ENCODE measurements at regions not wholly inside any gene's neighbourhood (a gene's known extent, or its start where the extent isn't known, plus 50 kb on each side); places are given as distances from the start of the nearest gene placed in this dataset.

DNA sequence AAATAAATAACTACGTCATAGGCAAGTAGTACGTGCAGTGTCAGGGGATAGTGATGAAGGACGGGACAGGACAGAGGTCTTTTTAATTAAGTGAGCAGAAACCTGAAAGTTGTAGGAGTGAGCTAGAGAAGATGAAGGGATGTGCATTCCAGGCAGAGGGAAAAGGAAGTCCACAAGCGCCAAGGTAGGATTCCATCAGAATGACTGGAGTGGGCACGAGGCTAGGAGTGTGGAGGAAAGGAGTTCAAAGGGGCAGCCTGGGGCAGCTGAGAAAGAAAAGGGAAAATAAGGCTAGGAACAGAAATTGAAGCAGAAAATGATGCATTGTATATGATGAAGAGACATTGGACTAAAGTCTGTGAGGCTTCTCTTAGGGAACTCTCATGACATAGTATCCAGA is 192.2 kb upstream of the TLL1 start:
- no peak overlapping the region for H3K4me2 ChIP-seq (ENCODE audit: insufficient read depth, insufficient read length, low read length)
- H3K9ac ChIP-seq (ENCODE audit: extremely low read depth, insufficient read length, low read length) = no peak overlapping the region
- no peak overlapping the region for H2AFZ ChIP-seq (ENCODE audit: low read length)
- no peak overlapping the region for H2AK5ac ChIP-seq (ENCODE audit: insufficient read length, low read length)
- no peak overlapping the region for H2BK5ac ChIP-seq (ENCODE audit: insufficient read length, low read length)
- no peak overlapping the region for H4K5ac ChIP-seq (ENCODE audit: insufficient read length, low read depth, low read length)
- H3K9me3 ChIP-seq (ENCODE audit: control insufficient read depth, low read depth, low read length) = no peaks in the 10 kb centered on the region
- no peaks in the 10 kb centered on the region for H3K27me3 ChIP-seq (ENCODE audit: insufficient read depth, low read length)
- no peaks in the 10 kb centered on the region for H3K4me1 ChIP-seq (ENCODE audit: insufficient read depth, low read length)
- no peak overlapping the region for H3K4me3 Mint-ChIP-seq
- H3K27ac Mint-ChIP-seq = no peak overlapping the region
- H4K20me1 ChIP-seq (ENCODE audit: control insufficient read depth, insufficient read depth, insufficient read length) = no peaks in the 10 kb centered on the region
- H3K4me1 Mint-ChIP-seq = peaks cover 0 to 3% of the 10 kb centered on the region in 2 experiments; a peak in 1 of 4 replicates
- no peak overlapping the region for H3K14ac ChIP-seq (ENCODE audit: insufficient read depth, low read length)
- no peak overlapping the region for H2BK12ac ChIP-seq (ENCODE audit: insufficient read length, low read depth, low read length)
- no peak overlapping the region for H2BK15ac ChIP-seq (ENCODE audit: low read depth, low read length)
- H3K27me3 Mint-ChIP-seq (ENCODE audit: low read depth) = no peaks in the 10 kb centered on the region
- no peak overlapping the region for H4K8ac ChIP-seq (replicated peaks; ENCODE audit: insufficient read length, low read depth, low read length)
- no peaks in the 10 kb centered on the region for H3K36me3 Mint-ChIP-seq (ENCODE audit: insufficient read depth in 1 of 3, low read depth in 3 of 3)
- H3K56ac ChIP-seq (ENCODE audit: insufficient read length, low read depth, low read length) = no peak overlapping the region
- no peak overlapping the region for H4K91ac ChIP-seq (ENCODE audit: insufficient read length, low read depth, low read length)
- H3K27ac ChIP-seq (ENCODE audit: insufficient read length, low read depth, low read length) = no peak overlapping the region
- H3K4ac ChIP-seq (ENCODE audit: low read depth, low read length) = no peak overlapping the region
- no peak overlapping the region for H3K18ac ChIP-seq (ENCODE audit: insufficient read length, low read depth, low read length)
- no peak overlapping the region for H2BK20ac ChIP-seq (ENCODE audit: low read depth, low read length, poor library complexity, severe bottlenecking)
- no peak for DNase-seq
- no peaks in the 10 kb centered on the region for H3K23me2 ChIP-seq (ENCODE audit: insufficient read length, low read depth, low read length, poor library complexity, severe bottlenecking)
- no peak for TF ChIP-seq CTCF (conservative IDR thresholded peaks at IDR 0.05)
- no peak overlapping the region for H3K23ac ChIP-seq (ENCODE audit: insufficient read length, low read depth, low read length)
- no peaks in the 10 kb centered on the region for H3K9me3 Mint-ChIP-seq
- no peaks in the 10 kb centered on the region for H3K79me1 ChIP-seq (ENCODE audit: insufficient read depth, low read depth, low read length, poor library complexity, severe bottlenecking)
- no peak overlapping the region for H2BK120ac ChIP-seq (ENCODE audit: low read depth, low read length, poor library complexity, severe bottlenecking)
- no peaks in the 10 kb centered on the region for H3K79me2 ChIP-seq (ENCODE audit: insufficient read depth, low read length)
- H3T11ph ChIP-seq (ENCODE audit: low read length) = no peak overlapping the region
- no CpG with 5 or more reads among the region's 5 CpGs for WGBS (ENCODE audit: extremely low coverage, insufficient read length, low lambda C conversion rate)

Measured in H9 (cell line).